ENCODE measurements at regions not wholly inside any gene's neighbourhood (a gene's known extent, or its start where the extent isn't known, plus 50 kb on each side); places are given as distances from the start of the nearest gene placed in this dataset.

DNA sequence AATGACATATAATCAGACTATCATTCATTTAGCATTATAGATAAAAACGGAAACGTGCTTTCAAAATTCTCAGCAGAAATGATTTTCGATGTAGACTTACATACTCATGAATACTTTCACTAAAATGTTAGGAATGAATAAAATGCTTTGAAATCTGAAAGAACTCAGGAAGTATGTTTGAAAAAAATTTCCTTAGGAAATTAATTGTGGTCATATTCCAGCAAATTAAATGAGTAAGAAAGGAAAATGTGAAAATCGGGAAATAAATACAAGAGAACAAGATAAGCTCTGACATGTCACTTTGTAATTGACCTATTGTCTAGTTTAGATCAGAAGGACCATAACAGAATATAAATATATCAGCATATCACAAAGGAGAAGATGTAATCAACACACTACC, 981.0 kb upstream of the CDH2 start:
- TF ChIP-seq, protein P1, sequence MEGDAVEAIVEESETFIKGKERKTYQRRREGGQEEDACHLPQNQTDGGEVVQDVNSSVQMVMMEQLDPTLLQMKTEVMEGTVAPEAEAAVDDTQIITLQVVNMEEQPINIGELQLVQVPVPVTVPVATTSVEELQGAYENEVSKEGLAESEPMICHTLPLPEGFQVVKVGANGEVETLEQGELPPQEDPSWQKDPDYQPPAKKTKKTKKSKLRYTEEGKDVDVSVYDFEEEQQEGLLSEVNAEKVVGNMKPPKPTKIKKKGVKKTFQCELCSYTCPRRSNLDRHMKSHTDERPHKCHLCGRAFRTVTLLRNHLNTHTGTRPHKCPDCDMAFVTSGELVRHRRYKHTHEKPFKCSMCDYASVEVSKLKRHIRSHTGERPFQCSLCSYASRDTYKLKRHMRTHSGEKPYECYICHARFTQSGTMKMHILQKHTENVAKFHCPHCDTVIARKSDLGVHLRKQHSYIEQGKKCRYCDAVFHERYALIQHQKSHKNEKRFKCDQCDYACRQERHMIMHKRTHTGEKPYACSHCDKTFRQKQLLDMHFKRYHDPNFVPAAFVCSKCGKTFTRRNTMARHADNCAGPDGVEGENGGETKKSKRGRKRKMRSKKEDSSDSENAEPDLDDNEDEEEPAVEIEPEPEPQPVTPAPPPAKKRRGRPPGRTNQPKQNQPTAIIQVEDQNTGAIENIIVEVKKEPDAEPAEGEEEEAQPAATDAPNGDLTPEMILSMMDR (IDR thresholded peaks at IDR 0.05) = no peak
- TF ChIP-seq POLR2A (IDR thresholded peaks at IDR 0.05) (no peak), EP300 (IDR thresholded peaks at IDR 0.05) (no peak), POLR2AphosphoS5 (IDR thresholded peaks at IDR 0.05) (no peak)
